ENCODE measurements at regions not wholly inside any gene's neighbourhood (a gene's known extent, or its start where the extent isn't known, plus 50 kb on each side); places are given as distances from the start of the nearest gene placed in this dataset.

DNA sequence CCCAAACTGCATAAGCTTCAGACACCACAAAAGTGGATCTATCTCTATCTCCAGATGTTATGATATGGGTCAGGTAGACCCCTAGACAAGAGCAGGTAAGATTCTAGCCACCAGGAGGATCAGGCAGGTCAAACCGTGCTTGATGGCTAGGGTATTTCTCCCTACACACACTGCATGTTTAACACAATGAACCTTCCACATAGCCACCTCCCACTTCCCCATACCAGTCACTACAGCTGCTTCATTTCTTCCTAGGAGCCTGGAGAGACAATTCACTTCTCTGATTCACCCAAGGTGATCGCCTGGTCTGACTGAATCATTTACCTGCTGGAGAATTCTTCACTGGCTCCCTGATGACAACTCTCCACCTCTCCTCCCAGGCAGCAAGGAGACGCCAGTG is 66.0 kb upstream of the MYCN start:
- TF ChIP-seq, protein P1, sequence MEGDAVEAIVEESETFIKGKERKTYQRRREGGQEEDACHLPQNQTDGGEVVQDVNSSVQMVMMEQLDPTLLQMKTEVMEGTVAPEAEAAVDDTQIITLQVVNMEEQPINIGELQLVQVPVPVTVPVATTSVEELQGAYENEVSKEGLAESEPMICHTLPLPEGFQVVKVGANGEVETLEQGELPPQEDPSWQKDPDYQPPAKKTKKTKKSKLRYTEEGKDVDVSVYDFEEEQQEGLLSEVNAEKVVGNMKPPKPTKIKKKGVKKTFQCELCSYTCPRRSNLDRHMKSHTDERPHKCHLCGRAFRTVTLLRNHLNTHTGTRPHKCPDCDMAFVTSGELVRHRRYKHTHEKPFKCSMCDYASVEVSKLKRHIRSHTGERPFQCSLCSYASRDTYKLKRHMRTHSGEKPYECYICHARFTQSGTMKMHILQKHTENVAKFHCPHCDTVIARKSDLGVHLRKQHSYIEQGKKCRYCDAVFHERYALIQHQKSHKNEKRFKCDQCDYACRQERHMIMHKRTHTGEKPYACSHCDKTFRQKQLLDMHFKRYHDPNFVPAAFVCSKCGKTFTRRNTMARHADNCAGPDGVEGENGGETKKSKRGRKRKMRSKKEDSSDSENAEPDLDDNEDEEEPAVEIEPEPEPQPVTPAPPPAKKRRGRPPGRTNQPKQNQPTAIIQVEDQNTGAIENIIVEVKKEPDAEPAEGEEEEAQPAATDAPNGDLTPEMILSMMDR (IDR thresholded peaks at IDR 0.05; ENCODE audit: insufficient read depth, low read length, poor library complexity, severe bottlenecking), result no peak
- DNase-seq (ENCODE audit: extremely low read depth, insufficient read length), result no peak
- H3K36me3 ChIP-seq (ENCODE audit: control insufficient read depth, insufficient read depth, low read length), result no peaks in the 10 kb centered on the region
- H3K27me3 ChIP-seq (replicated peaks; ENCODE audit: control insufficient read depth, insufficient read depth, low read length), result no peaks in the 10 kb centered on the region
- no peak overlapping the region for H3K4me3 ChIP-seq (replicated peaks; ENCODE audit: low read depth, low read length)

DNA sequence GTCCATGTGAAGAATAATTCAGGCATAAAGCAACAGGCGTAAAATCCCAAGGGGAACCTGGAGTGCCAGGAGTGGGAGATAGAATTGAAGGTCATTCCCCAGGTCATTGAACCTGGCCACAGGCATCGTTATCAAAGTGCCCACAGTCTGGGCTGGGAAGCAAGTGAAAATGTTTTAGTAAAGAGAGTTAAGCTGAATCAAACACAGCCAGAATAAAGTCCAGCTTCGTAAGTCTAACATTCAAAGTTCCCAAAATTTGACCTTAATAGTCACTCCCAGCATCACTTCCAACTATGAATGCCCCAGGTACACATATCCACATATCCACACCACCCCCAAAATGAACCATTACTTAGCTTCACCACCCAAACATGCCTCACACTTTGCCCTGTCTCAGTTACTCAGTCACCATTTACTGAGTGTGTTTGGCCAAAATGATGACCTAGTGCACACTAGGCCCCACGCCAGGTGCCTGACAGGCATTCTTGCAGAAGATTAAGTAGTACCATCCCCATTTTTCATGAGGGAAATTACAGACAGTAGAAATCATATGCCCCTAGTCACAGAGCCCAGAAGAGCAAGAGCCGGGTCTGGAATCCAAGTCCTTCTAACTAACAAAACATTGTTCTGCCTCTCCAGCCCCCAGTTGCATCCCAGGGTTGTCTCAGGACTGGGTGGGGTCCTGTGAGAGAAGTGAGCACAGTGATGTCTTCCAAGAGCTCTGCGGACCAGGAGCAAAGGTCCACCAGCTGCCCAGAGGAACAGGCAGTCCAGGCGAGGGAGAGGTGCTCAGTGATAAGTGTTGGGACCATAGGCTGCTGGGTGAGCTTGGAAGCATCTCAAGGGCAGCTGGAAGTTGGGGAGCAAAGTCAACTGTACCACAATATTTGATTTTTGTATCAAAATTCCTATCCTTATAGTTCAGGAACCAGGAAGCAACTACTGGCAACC is 65.2 kb upstream of the MYCN start:
- Histone ChIP-seq H3K27me3 (replicated peaks; ENCODE audit: control insufficient read depth, insufficient read depth, low read length) (no peaks in the 10 kb centered on the region), H3K4me3 (replicated peaks; ENCODE audit: low read depth, low read length) (no peak overlapping the region), H3K36me3 (ENCODE audit: control insufficient read depth, insufficient read depth, low read length) (no peaks in the 10 kb centered on the region)
- no peak for DNase-seq (ENCODE audit: extremely low read depth, insufficient read length)
- TF ChIP-seq, protein P1 (IDR thresholded peaks at IDR 0.05; ENCODE audit: insufficient read depth, low read length, poor library complexity, severe bottlenecking), result no peak

DNA sequence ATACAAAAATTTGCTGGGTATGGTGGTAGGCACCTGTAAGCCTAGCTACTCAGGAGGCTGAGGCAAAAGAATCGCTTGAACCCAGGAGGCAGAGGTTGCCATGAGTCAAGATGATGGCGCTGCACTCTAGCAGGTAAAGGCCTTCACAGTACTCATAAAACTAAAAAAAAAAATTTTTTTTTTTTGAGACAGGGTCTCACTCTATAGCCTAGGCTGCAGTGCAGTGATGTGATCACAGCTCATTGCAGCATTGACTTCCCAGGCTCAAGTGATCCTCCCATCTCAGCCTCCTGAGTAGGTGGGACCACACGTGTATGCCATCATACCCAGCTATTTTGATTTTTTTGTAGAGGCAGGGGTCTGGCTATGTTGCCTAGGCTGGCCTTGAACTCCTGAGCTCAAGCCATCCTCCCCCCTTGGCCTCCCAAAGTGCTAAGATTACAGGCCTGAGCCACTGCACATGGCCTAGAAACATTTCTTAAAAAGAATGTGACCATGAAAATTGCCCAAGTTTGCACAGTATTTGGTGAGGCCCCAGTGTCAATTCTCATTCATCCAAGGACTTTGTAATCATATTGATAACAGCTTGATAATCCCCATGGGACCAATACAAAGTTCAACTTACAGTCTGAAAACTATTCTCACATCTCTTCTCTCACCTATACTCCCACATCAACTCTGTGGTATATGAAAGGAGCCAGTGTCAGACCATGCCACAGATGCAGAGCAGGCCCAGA is 64.2 kb upstream of the MYCN start:
- no peak for DNase-seq (ENCODE audit: extremely low read depth, insufficient read length)
- no peaks in the 10 kb centered on the region for H3K27me3 ChIP-seq (replicated peaks; ENCODE audit: control insufficient read depth, insufficient read depth, low read length)
- H3K4me3 ChIP-seq (replicated peaks; ENCODE audit: low read depth, low read length), result no peak overlapping the region
- TF ChIP-seq, protein P1 (IDR thresholded peaks at IDR 0.05; ENCODE audit: insufficient read depth, low read length, poor library complexity, severe bottlenecking), result no peak
- no peaks in the 10 kb centered on the region for H3K36me3 ChIP-seq (ENCODE audit: control insufficient read depth, insufficient read depth, low read length)

DNA sequence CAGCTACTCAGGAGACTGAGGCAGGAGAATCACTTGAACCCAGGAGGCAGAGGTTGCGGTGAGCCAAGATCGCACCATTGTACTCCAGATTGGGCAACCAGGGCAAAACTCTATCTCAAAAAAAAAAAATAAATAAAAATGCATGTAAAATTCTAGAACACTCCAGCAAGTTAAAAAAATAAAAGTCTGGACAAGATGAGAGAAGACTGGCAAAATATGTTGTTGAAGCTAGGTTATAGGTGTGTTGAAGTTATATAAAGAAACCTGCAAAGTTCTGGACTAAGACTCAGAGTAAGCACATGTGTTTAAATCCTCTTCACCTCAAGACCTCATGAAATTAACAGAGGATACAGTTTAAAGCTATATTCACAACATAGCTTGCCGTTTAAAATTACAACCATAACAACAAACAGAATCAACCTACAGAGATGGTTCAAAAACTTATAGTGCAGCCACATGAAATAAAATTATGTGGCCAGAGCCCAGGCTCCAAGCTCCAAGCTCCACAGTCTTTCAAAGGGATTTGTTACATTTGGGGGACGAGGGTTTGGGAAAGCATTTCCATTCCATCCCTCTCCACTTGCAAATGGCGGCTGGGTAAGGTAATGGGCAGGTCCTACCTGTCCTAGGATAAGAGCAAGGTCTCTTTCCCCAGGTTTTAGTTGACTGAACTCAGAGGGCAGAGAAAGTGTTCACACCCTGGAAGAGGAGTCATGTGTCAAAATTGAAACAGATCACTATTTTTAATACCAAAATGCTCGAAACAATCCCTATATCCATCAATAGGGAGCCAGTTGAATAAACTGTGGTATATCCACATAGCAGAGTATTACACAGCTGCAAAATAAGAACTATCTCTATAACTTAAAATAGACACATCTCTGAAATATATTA is 59.9 kb upstream of the MYCN start:
- no peaks in the 10 kb centered on the region for H3K27me3 ChIP-seq (replicated peaks; ENCODE audit: control insufficient read depth, insufficient read depth, low read length)
- no peak for DNase-seq (ENCODE audit: extremely low read depth, insufficient read length)
- H3K4me3 ChIP-seq (replicated peaks; ENCODE audit: low read depth, low read length), result no peak overlapping the region
- TF ChIP-seq, protein P1 (IDR thresholded peaks at IDR 0.05; ENCODE audit: insufficient read depth, low read length, poor library complexity, severe bottlenecking), result no peak
- no peaks in the 10 kb centered on the region for H3K36me3 ChIP-seq (ENCODE audit: control insufficient read depth, insufficient read depth, low read length)

DNA sequence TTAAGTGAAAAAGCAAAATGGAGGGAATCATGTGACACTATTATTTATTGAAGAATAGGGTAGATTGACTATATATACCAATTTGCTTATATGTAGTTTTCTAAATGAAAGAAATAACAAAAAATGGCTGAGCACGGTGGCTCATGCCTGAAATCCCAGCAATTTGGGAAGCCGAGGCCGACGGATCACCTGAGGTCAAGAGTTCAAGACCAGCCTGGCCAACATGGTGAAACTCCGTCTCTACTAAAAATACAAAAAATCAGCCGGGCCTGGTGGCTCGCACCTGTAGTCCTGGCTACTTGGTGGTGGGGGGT is 59.3 kb upstream of the MYCN start:
- Histone ChIP-seq H3K36me3 (ENCODE audit: control insufficient read depth, insufficient read depth, low read length) (no peaks in the 10 kb centered on the region), H3K4me3 (replicated peaks; ENCODE audit: low read depth, low read length) (no peak overlapping the region), H3K27me3 (replicated peaks; ENCODE audit: control insufficient read depth, insufficient read depth, low read length) (no peaks in the 10 kb centered on the region)
- no peak for DNase-seq (ENCODE audit: extremely low read depth, insufficient read length)
- TF ChIP-seq, protein P1 (IDR thresholded peaks at IDR 0.05; ENCODE audit: insufficient read depth, low read length, poor library complexity, severe bottlenecking), result no peak

Measured in GM06990 (cell line).